IMR-90 (cell line): ENCODE measurements at regions not wholly inside any gene's neighbourhood (a gene's known extent, or its start where the extent isn't known, plus 50 kb on each side); places are given as distances from the start of the nearest gene placed in this dataset.

Source experiments
- ATAC-seq: fragments of 200-7000 bp; cut with Tn5 transposase; 2 replicates; pipeline ENCODE4 v1.9.1; 2020; ENCODE audit warnings: low read depth, mild to moderate bottlenecking, moderate library complexity
- BruUV-seq: library from RNA; stranded (reverse); fragments of 400-500 nt; replicated peaks from 2 replicates; lab custom pipeline; 2021; lab: Mats Ljungman, UMichigan
- CTCF ChIA-PET: fragments of 300-600 bp; formaldehyde crosslinking; extraction: SDS; loops from one replicate; lab custom pipeline; 2021; ENCODE audit warnings: antibody characterized with exemption; lab: Yijun Ruan, JAX
- POLR2A ChIA-PET: fragments of 300-600 bp; sonication (Branson Sonifier 250); formaldehyde crosslinking; loops from one replicate; lab custom pipeline; 2022; ENCODE audit warnings: antibody characterized with exemption; ENCODE audit not compliant: unreplicated experiment; lab: Charles Lee
- DNase-seq: peaks from one replicate; pipeline ENCODE4 v3.0.0; 2013
- H2AFZ ChIP-seq: replicated peaks from 2 replicates; pipeline ENCODE3; 2013; ENCODE audit warnings: low read length, mild to moderate bottlenecking; ENCODE audit not compliant: poor library complexity
- H2AK5ac ChIP-seq: 2 replicates; pipeline ENCODE4 v1.6.1; 2013; ENCODE audit warnings: low read depth, low read length, inconsistent platforms
- H2AK9ac ChIP-seq: replicated peaks from 2 replicates; pipeline ENCODE3; 2013; ENCODE audit warnings: mild to moderate bottlenecking, low read depth, low read length, moderate library complexity; ENCODE audit not compliant: poor library complexity
- H2BK120ac ChIP-seq: 2 replicates; pipeline ENCODE4 v1.6.1; 2013; ENCODE audit warnings: low read depth, low read length, inconsistent platforms
- H2BK15ac ChIP-seq: 3 replicates; pipeline ENCODE4 v1.6.1; 2013; ENCODE audit warnings: low read depth, low read length, inconsistent platforms
- H2BK20ac ChIP-seq: 2 replicates; pipeline ENCODE4 v1.6.1; 2013; ENCODE audit warnings: low read depth, mild to moderate bottlenecking, inconsistent platforms, low read length, moderate library complexity
- H2BK5ac ChIP-seq: 2 replicates; pipeline ENCODE4 v1.6.1; 2013; ENCODE audit warnings: mild to moderate bottlenecking, low read depth, low read length, inconsistent platforms; ENCODE audit not compliant: poor library complexity, severe bottlenecking
- H3K14ac ChIP-seq: replicated peaks from 2 replicates; pipeline ENCODE4 v1.6.1; 2013; ENCODE audit warnings: low read depth, low read length, inconsistent platforms
- H3K18ac ChIP-seq: 2 replicates; pipeline ENCODE4 v1.6.1; 2013; ENCODE audit warnings: low read depth, low read length, control low read depth
- H3K23ac ChIP-seq: 2 replicates; pipeline ENCODE4 v1.6.1; 2013; ENCODE audit warnings: low read depth, low read length, inconsistent platforms
- H3K27ac ChIP-seq: 2 replicates; pipeline ENCODE4 v1.5.1; 2013; ENCODE audit warnings: mild to moderate bottlenecking, control low read depth, low read length; ENCODE audit not compliant: insufficient read depth
- H3K27me3 ChIP-seq: 2 replicates; pipeline ENCODE4 v1.6.1; 2013; ENCODE audit warnings: low read length; ENCODE audit not compliant: control insufficient read depth, insufficient read depth
- H3K36me3 ChIP-seq: 2 replicates; pipeline ENCODE4 v1.6.1; 2013; ENCODE audit warnings: low read length, mixed read lengths; ENCODE audit not compliant: control insufficient read depth, insufficient read depth
- H3K4ac ChIP-seq: 2 replicates; pipeline ENCODE4 v1.6.1; 2013; ENCODE audit warnings: low read depth, low read length, inconsistent platforms
- H3K4me1 ChIP-seq: 2 replicates; pipeline ENCODE4 v1.6.1; 2013; ENCODE audit warnings: low read length, mixed read lengths; ENCODE audit not compliant: control insufficient read depth, insufficient read depth
- H3K4me2 ChIP-seq: 2 replicates; pipeline ENCODE4 v1.6.1; 2013; ENCODE audit warnings: low read depth, mild to moderate bottlenecking, control low read depth, low read length, moderate library complexity
- H3K4me3 ChIP-seq: 2 replicates; pipeline ENCODE4 v1.5.1; 2013; ENCODE audit warnings: low read depth, mild to moderate bottlenecking, control low read depth, low read length, moderate library complexity; ENCODE audit not compliant: insufficient read depth
- H3K56ac ChIP-seq: 2 replicates; pipeline ENCODE4 v1.6.1; 2013; ENCODE audit warnings: low read length, inconsistent platforms; ENCODE audit not compliant: insufficient read depth; ENCODE audit errors: extremely low read depth
- H3K79me1 ChIP-seq, 2 experiments: 2 replicates each; pipeline ENCODE4 v1.6.1; 2013; ENCODE audit warnings: low read length in 2 of 2, inconsistent platforms in 1 of 2, low read depth in 1 of 2
- H3K9ac ChIP-seq: 2 replicates; pipeline ENCODE4 v1.6.1; 2013; ENCODE audit warnings: low read depth, low read length, control low read depth
- H3K9me1 ChIP-seq: 2 replicates; pipeline ENCODE4 v1.6.1; 2013; ENCODE audit warnings: low read length, inconsistent platforms; ENCODE audit not compliant: insufficient read depth
- H3K9me3 ChIP-seq: 2 replicates; pipeline ENCODE4 v1.6.1; 2013; ENCODE audit warnings: low read length; ENCODE audit not compliant: control insufficient read depth, insufficient read depth
- H4K20me1 ChIP-seq: 2 replicates; pipeline ENCODE4 v1.6.1; 2013; ENCODE audit warnings: low read length, inconsistent platforms; ENCODE audit not compliant: insufficient read depth
- H4K5ac ChIP-seq: 2 replicates; pipeline ENCODE4 v1.6.1; 2013; ENCODE audit warnings: mild to moderate bottlenecking, low read depth, low read length, control low read depth
- H4K8ac ChIP-seq, 2 experiments: 2 replicates each; pipeline ENCODE4 v1.6.1; 2013; ENCODE audit warnings: low read depth in 2 of 2, low read length in 2 of 2, control low read depth in 1 of 2, inconsistent platforms in 1 of 2
- H4K91ac ChIP-seq: 2 replicates; pipeline ENCODE4 v1.6.1; 2013; ENCODE audit warnings: low read depth, low read length, inconsistent platforms; ENCODE audit not compliant: insufficient read depth
- BHLHE40 ChIP-seq: fragments of 150-350 bp; IDR thresholded peaks from 2 replicates; pipeline ENCODE4 v1.6.1; 2016; ENCODE audit warnings: mild to moderate bottlenecking, low read depth, low read length
- CEBPB ChIP-seq: IDR thresholded peaks from 2 replicates; pipeline ENCODE4 v1.6.1; 2012; ENCODE audit warnings: low read depth, low read length, improper control_type of control experiment
- FOS ChIP-seq: fragments of 150-350 bp; IDR thresholded peaks from 2 replicates; pipeline ENCODE4 v1.6.1; 2016; ENCODE audit warnings: low read depth, low read length
- MXI1 ChIP-seq: IDR thresholded peaks from 2 replicates; pipeline ENCODE4 v1.6.1; 2012; ENCODE audit warnings: low read depth, mild to moderate bottlenecking, low read length, moderate library complexity, borderline replicate concordance
- POLR2A ChIP-seq: IDR thresholded peaks from 2 replicates; pipeline ENCODE4 v1.6.1; 2012; ENCODE audit warnings: mild to moderate bottlenecking, low read depth, low read length
- RAD21 ChIP-seq: IDR thresholded peaks from 2 replicates; pipeline ENCODE4 v1.6.1; 2012; ENCODE audit warnings: low read length, improper control_type of control experiment
- RCOR1 ChIP-seq: IDR thresholded peaks from 2 replicates; pipeline ENCODE4 v1.6.1; 2012; ENCODE audit warnings: mild to moderate bottlenecking, low read length, improper control_type of control experiment; ENCODE audit not compliant: insufficient replicate concordance
- WGBS, 2 experiments: methylation state at CpG; one replicate each; pipeline versions ENCODE4 v1.1.5 to v1.1.7; 2013; ENCODE audit warnings: missing lambda C conversion rate in 2 of 2; ENCODE audit not compliant: insufficient read length in 1 of 2; ENCODE audit errors: extremely low coverage in 2 of 2; 5-methylcytosine and 5-hydroxymethylcytosine counted together
- dilution Hi-C: fragments of 300-500 bp; cut with HindIII; formaldehyde crosslinking; loops from one replicate; pipeline ENCODE4 v1.14.3; 2018; ENCODE audit warnings: low sequenced_read_pairs; ENCODE audit not compliant: unreplicated experiment
- in situ Hi-C: fragments of 300-500 bp; cut with MboI; formaldehyde crosslinking; loops from 3 replicates; pipeline ENCODE4 v1.14.3; 2019; ENCODE audit warnings: low sequenced_read_pairs, inconsistent platforms, mixed read lengths
- intact Hi-C: fragments of 100-400 bp; cut with micrococcal nuclease; formaldehyde crosslinking; loops from 2 replicates; pipeline ENCODE4 v1.10.0; 2022
- TF ChIP-seq, protein P1 (sequence below): conservative IDR thresholded peaks from 2 replicates; pipeline ENCODE4 v1.5.1; 2012; ENCODE audit warnings: mild to moderate bottlenecking, low read depth, low read length, improper control_type of control experiment
- TF ChIP-seq, protein P2 (sequence below): fragments of 150-350 bp; IDR thresholded peaks from 2 replicates; pipeline ENCODE4 v1.6.1; 2017; ENCODE audit warnings: mild to moderate bottlenecking, antibody characterized with exemption, low read length, low read depth
- TF ChIP-seq, protein P3 (sequence below): fragments of 150-350 bp; IDR thresholded peaks from 2 replicates; pipeline ENCODE4 v1.6.1; 2016; ENCODE audit warnings: low read depth, mild to moderate bottlenecking, low read length, moderate library complexity, borderline replicate concordance

DNA sequence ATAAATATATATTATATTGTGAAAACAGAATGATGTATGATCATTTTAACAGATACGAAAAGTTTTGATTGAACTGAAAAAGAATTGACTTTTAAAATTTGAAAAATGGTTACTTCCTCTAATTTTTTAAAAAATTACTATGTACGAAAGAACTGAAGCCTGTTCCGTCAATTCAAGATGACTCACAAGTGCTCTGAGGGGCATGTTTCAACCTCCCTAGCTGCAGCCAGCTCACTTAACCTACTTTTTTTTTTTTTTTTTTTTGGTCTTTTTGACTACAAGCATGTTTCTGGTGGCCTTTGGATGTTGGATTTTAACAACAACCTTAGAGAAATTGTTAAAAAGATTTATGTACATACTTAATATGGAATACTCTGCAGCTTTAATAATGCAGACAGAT is 1139.3 kb downstream of the DIAPH3 start:
- in situ Hi-C loops (no loop called here), dilution Hi-C loops (no loop called here)
- H3K4me2 ChIP-seq = no peak overlapping the region

More for the DNA sequence above, 1139.3 kb downstream of the DIAPH3 start:
- H4K5ac ChIP-seq = no peak overlapping the region
- DNase-seq (no peak), ATAC-seq (no peak)
- H2AK5ac ChIP-seq = no peak overlapping the region
- no peaks in the 10 kb centered on the region for H3K9me3 ChIP-seq
- no peak overlapping the region for H2BK120ac ChIP-seq
- no peak overlapping the region for H3K23ac ChIP-seq
- intact Hi-C loops = no loop called here
- H3K36me3 ChIP-seq = no peaks in the 10 kb centered on the region
- no peak overlapping the region for H2AK9ac ChIP-seq
- no peak overlapping the region for H3K9ac ChIP-seq
- no CpG with 5 or more reads among the region's 3 CpGs for WGBS, 2 experiments
- H2BK15ac ChIP-seq = no peak overlapping the region
- no peak overlapping the region for H3K14ac ChIP-seq
- ChIA-PET CTCF (no interaction called here), POLR2A (no interaction called here)
- no peak overlapping the region for H2AFZ ChIP-seq
- H3K56ac ChIP-seq = no peak overlapping the region
- no peak overlapping the region for H3K18ac ChIP-seq
- H4K8ac ChIP-seq = no peak overlapping the region
- H3K4ac ChIP-seq = no peak overlapping the region
- H3K4me3 ChIP-seq = no peak overlapping the region
- no peak overlapping the region for H2BK20ac ChIP-seq
- H3K79me1 ChIP-seq = no peaks in the 10 kb centered on the region
- TF ChIP-seq FOS (no peak), BHLHE40 (no peak), RCOR1 (no peak), CEBPB (no peak), POLR2A (no peak), MXI1 (no peak), RAD21 (no peak)
- TF ChIP-seq, protein P1, sequence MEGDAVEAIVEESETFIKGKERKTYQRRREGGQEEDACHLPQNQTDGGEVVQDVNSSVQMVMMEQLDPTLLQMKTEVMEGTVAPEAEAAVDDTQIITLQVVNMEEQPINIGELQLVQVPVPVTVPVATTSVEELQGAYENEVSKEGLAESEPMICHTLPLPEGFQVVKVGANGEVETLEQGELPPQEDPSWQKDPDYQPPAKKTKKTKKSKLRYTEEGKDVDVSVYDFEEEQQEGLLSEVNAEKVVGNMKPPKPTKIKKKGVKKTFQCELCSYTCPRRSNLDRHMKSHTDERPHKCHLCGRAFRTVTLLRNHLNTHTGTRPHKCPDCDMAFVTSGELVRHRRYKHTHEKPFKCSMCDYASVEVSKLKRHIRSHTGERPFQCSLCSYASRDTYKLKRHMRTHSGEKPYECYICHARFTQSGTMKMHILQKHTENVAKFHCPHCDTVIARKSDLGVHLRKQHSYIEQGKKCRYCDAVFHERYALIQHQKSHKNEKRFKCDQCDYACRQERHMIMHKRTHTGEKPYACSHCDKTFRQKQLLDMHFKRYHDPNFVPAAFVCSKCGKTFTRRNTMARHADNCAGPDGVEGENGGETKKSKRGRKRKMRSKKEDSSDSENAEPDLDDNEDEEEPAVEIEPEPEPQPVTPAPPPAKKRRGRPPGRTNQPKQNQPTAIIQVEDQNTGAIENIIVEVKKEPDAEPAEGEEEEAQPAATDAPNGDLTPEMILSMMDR = no peak
- TF ChIP-seq, protein P2, sequence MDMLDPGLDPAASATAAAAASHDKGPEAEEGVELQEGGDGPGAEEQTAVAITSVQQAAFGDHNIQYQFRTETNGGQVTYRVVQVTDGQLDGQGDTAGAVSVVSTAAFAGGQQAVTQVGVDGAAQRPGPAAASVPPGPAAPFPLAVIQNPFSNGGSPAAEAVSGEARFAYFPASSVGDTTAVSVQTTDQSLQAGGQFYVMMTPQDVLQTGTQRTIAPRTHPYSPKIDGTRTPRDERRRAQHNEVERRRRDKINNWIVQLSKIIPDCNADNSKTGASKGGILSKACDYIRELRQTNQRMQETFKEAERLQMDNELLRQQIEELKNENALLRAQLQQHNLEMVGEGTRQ = no peak
- TF ChIP-seq, protein P3, sequence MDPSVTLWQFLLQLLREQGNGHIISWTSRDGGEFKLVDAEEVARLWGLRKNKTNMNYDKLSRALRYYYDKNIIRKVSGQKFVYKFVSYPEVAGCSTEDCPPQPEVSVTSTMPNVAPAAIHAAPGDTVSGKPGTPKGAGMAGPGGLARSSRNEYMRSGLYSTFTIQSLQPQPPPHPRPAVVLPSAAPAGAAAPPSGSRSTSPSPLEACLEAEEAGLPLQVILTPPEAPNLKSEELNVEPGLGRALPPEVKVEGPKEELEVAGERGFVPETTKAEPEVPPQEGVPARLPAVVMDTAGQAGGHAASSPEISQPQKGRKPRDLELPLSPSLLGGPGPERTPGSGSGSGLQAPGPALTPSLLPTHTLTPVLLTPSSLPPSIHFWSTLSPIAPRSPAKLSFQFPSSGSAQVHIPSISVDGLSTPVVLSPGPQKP = no peak
- H3K27me3 ChIP-seq = no peaks in the 10 kb centered on the region
- no peaks in the 10 kb centered on the region for H3K4me1 ChIP-seq
- no peak overlapping the region for H4K91ac ChIP-seq
- BruUV-seq = no TSS peak
- H3K9me1 ChIP-seq = no peaks in the 10 kb centered on the region
- no peak overlapping the region for H3K27ac ChIP-seq
- H2BK5ac ChIP-seq = no peak overlapping the region
- H4K20me1 ChIP-seq = no peaks in the 10 kb centered on the region
